Activated T-cell treated with anti-CD3 and anti-CD28 coated beads for 48 hours (primary cell): ENCODE measurements at regions not wholly inside any gene's neighbourhood (a gene's known extent, or its start where the extent isn't known, plus 50 kb on each side); places are given as distances from the start of the nearest gene placed in this dataset.
"Not testable (repeated sequence)": the region's sequence is repeated elsewhere in the genome, so short reads cannot be mapped to it uniquely, and the experiment has no call there.

Experiments used
- DNase-seq: peaks from one replicate; pipeline ENCODE4 v3.0.0-alpha.2; 2020; ENCODE audit warnings: low read depth

DNA sequence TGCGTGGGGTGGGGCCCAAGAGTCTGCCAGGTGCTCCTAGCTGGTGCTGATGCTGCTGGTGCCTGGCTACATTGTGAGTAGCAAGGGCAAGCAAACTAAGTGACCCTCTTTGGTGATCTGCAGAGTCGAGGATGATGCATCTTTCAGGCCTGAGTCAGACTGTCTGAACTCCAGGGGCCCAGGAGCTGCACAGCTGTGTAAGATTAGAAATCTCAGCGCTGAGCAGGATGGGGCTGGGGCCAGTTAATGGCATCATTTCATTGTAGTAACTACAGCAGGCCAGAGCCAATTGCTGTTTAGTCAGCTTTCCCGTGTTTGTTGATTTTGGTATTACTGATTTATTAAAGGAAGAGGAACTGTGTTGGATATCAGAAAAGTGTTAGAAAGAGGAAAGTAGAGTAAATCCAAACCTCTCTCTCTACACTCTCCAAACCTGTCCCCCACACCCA is 365.2 kb downstream of the PAX1 start:
- no peak for DNase-seq

DNA sequence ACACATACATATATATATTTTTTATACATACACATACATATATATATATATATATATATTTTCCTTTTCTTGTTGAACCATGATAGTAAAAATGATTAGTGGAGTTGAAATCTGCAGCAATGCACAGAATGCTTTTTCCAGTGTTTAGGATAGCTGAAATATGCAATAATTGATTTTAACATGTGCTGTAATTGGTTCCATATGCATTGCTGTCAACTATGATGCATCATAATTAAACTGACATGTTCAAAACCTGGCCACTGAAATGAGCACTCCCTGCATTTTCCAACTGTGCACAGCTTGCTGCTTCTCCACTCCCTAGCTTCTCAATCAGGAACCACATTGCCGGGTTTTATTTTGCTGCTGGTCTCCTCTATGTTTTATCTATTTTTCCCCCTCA is 358.3 kb downstream of the PAX1 start:
- DNase-seq: no peak

DNA sequence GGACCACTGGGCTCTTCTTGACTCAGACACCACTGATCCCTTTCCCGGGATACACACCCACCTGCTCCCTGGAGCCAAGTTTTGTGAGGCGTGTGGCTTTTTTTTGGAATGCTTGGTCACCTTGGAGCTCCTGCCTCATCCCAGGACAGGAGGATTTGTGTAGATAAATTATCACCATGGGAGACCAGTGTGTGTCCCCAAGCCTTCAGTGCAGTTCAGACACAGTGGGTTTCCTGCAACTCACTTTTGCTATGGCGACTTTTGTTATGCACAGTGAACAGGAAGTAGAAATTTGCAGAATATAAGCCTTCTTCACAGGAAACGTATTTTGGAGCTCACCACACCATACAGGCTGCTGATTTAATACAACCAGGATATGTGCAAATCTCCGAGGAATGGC is 357.4 kb downstream of the PAX1 start:
- DNase-seq: no peak

DNA sequence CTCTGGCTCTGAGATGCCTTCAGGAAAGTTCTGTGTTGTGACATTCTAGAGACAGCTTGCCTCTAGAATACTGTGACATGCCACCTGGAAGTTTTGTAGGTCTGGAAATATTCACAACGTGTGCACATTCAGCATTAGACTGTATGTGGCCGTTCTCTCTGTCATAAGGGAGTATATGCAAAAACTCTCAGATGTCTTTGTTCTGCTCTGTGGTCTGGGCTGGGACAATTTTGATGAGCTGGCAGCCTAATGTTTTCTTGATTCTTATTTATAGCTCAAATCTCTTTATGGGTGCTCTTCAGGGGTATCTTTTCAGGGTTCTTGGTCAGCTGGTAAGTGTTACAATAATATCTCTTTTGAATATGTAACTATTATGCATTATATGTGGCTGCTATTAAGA is 355.1 kb downstream of the PAX1 start:
- no peak for DNase-seq

DNA sequence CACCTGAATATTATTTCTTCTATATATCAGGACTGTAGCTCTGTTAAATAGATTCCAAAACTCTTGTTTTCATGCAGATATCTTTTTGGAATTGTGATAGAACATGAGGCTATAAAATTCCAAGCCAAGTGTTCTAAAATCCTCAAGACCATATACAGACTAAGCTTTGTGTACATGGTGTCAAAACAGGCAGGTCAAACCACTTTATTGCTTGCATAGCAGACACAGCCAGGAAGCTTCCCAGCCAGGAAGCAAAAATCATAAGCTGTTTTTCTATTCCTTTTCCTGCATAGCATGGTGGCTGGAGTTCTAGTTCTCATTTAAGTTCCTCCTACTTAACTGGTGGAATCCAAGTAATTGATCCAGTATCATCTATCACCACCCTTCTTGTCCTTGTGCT is 353.3 kb downstream of the PAX1 start:
- no peak for DNase-seq

DNA sequence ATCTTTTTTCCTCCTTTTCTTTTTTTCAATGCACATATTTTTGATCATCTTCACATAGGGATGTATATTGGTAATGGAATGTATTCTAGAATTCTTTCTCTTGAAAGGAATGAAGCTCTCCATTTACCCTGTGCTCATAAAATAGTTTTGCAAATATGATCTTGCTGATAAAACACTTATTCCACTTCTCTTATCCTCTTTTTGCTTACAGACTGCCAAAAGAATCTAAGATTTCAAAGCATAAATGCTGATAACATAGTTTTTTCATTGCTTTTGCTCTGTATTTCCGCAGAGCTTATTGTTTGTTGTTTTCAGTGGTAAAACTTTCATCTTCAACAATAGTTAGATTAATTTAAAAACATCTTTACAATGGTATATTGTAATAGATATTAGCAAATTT is 350.5 kb downstream of the PAX1 start:
- no peak for DNase-seq

DNA sequence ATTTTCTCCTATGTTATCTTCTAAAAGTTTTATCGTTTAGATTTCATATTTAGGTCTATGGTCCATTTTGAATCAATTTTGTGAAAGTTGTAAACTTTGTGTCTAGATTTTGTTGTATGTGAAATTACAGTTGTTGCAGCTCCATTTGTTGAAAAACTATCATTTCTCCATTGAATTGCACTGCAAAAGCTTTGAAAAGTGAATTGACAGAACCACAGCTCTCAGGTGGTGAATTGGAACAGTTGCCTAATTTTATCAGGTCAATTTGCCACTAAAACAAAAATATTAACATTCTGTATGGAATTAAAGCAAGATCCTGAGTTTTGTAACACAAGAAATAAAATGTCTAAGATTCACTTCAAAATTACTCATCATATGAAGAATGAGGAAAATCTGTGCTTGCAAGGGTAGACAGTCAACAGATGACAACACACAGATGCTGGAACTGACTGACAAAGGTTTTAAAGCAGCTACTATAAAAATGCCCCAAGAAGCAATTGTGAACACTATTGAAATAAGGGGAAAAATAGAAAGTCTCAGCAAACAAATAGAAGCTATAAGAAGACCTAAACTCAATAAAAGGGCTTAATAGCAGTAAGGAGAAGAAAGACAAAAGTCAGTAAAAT is 346.7 kb downstream of the PAX1 start:
- DNase-seq: no peak

DNA sequence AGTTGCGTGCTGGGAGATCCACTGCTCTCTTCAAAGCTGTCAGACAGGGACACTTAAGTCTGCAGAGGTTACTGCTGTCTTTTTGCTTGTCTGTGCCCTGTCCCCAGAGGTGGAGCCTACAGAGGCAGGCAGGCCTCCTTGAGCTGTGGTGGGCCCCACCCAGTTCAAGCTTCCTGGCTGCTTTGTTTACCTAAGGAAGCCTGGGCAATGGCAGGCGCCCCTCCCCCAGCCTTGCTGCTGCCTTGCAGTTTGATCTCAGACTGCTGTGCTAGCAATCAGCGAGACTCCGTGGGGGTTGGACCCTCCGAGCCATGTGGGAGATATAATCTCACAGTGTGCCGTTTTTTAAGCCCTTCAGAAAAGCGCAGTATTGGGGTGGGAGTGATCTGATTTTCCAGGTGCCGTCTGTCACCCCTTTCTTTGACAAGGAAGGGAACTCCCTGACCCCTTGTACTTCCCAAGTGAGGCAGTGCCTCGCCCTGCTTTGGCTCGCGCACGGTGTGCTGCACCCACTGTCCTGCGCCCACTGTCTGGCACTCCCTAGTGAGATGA is 340.6 kb downstream of the PAX1 start:
- DNase-seq: not testable (repeated sequence)

DNA sequence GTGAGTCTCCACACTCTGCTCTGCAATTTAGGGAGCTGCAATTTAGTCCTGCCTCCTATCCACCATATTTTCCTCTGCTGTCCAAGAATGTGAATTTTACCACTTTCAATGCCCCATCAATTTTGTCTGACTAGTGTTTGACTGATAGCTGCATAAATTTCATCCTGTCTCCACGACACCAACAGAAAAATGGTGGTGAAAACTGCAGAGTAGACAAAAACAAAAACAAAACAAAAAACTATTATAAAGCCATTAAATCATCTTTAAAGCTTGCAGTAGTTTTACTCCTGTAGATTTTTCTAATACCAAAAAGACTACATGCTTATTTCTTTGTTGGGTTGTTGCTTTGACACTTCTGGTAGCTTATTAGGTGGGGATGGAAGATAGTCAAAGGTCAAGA is 322.0 kb downstream of the PAX1 start:
- DNase-seq: no peak

DNA sequence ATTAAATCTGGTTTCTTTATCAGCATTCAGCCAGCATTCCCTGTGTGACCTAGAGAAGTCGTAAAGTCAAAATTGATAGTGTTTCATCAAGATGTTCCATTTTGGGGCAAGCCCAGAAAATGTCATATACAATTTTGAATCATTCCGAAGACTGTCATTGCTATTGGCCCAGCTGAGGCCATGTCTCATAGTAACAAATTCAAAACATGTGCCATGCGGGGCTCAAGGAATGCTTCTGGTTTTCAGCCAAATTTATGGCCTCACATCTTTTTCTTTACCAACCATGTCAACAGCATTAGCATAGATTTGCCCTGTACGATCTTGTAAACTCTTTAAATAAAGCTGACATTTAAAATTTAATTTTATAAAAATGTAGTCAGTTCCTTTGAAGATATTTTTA is 314.7 kb downstream of the PAX1 start:
- no peak for DNase-seq

DNA sequence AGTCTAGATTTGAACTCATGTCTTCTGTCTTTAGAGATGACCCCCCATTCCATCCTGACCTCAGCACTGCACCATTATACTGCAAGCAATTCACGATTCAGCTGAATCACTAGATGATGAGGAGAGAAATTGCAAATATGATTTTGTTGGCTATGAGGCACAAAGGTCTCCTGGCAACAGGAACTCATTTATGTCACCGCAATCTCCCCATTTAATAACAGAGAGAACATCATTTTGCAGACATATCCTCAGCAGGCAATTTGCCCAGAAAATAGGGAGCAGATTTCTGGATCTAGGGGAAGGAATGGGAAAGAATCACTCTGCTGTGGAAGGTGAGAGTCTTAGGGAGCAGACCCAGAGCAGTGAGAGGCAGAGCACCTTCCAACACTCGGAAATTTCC is 303.0 kb downstream of the PAX1 start:
- DNase-seq: no peak

DNA sequence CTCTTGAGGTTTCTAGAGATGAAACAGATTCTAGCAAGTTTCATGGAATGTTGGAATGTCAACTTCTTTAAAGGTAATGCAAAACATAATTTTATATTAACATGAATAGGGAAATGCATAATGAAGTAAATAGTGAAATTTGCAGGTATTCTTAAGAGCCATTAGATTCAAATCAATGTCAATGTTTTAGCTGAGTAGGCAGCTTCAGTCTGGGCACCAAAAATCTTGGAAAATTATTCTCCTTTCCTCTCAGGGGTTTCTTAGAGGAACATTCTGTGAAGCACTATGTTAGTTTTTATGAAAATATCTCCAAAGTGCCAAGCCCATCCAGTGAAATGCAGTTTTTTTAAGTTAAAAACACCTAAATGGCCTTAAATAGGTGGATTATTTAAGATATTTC is 300.8 kb downstream of the PAX1 start:
- DNase-seq: no peak

DNA sequence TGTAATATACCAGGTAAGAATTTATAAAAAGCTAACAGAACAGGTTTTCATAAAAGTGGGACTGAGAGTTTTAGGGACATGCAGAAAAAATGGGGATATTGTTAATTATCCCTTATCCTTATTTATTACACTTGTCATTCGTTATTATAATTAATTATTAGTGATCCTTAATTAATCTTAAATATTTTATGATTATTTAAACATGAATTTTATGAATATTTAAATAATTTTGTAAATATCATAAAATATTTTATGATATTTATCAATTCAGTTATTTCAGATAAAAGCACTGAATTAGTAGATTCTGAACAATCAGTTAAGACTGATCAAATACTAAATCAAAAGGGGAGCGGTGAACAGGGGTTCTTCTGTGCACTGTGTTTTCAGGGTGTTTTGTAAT is 300.1 kb downstream of the PAX1 start:
- no peak for DNase-seq

DNA sequence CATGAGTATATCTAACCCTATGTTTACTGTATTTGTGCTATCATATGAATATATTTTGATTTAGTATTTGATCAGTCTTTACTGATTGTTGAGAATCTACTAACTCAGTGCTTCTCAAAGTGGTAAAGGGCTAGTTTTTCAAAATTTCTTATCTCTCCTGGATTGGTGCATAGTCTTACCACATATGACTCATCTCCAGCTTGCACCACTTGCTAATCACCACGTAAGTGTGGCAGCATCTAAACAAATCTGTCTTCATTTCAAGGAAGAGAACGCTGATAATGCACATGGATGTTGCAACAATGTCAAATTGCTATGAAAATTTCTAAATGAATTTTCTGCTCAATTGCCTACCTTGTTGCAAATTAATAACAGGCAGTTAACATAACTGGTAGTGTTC is 299.5 kb downstream of the PAX1 start:
- DNase-seq: no peak

DNA sequence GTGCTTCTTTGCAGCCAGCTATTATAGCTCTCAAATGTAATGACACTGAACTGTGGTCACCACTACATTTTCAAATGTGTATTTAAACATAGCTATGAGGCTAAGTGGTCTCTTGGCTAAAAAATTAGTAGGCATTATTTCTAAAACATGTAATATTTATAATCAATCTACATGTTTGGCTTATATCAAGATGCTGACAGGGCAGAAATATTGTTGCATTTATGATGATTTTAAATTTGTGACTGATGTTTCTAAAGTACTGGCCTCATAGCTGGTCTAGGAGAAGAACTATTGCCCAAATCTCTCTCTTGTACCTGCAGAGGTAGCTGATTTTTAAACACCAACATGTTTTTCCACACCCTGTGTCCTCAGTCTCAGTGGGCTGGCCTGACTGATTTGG is 298.2 kb downstream of the PAX1 start:
- no peak for DNase-seq

DNA sequence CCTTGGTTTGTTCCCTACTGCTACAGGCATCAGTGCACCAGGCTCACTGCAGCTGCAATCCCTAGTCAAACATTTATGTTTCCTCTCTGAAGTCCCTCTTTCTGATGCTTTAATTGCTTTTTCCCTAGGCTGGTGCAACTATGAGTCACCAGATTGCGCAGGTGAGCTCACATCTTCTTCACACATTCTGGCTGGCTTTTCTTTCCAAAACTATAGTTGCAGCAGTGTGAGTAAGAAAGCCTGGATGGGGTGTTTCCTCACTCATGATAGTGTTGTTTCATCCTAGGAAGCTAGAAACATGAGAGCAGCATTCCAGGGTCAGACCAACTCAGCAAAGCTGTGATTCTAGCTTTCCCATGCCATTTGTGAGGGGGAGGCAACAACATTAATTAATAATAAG is 296.4 kb downstream of the PAX1 start:
- no peak for DNase-seq

DNA sequence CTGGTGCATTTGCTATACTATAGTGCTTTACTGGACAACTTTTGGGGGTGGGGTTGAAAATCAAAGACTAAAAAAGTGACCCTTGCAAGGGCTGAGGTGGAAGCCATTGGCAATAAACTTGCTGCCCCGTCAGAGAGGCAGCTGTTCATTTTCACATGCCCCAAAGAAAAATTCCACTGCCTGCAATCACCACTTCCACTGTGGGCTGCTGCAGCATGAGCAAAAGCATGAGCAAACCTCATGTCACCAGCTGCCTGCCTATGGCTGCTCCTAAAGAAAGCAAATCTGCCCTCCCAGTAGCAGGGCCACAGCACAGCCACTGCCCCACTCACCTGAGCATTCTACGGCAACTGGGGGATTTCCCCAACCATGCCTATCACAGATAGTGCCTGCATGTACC is 290.0 kb downstream of the PAX1 start:
- no peak for DNase-seq

DNA sequence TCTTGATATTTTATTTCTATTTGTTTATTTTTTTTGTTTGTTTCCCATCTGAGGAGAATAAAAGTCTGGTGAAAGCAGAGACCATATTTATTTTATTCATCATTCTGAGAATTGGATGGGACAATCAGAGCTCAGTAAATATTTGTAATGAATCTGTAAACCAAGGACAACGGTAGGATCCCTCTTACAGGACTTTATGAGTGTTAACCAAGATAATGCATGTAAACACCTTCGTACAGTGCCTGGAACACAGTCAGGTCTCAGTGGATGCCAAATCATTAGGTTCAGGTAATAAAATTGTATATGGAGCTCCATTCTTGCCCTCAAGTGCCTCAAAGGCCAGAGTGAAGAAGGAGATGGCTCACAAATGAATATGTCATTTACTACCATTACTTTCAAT is 288.7 kb downstream of the PAX1 start:
- DNase-seq: no peak

DNA sequence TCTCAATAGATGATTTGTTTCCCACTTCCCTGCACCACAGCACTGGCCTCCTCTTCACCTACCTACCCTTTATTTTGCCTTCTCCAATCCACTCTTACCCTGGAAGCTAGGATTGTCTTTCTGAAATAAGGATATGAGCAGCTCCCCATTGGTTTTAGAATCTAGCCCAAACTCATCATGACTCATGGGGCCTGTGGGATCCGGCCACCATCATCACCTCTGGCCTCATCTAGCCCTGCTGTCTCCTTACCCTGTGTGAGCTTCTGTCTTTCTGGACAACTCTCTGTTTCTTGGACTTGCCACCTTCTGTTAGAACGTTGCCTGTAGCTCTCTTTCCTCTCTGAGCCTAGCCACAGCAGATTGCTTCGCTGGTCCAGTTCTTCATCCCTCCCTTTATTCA is 277.1 kb downstream of the PAX1 start:
- DNase-seq: no peak

DNA sequence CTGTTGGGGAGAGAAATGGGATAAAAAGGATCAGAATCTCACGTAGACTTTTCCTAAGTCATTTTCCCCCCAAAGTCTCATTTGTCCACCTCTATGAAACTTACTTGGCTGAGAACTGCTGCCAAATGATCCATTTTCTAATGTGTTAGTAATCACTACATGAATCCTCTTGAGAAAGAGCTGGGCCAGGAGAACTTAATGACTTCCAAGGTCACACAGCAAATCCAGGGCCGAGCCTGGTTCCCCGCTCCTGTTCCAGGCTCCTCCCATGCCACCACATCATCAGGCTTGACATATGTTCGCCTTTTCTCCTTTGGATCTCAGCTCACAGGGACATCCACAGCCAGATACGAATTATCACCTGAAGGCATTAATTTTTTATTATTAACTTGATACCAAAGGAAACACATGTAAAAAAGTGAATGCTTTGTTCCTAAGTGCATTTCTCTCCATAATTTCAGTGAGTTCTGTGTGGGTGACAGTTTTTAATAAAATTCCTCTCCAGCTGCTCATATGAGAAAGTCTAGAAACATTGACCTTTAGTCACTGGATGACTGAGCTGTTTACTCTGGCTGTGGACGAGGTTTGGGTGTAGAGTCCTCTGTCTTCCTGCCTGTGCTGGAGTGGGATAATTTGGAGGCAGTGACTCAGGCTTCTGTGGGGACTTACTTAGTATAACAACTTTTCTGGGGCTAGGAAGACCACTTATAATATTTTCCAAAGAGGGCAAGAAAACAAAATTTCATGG is 276.3 kb downstream of the PAX1 start:
- no peak for DNase-seq

DNA sequence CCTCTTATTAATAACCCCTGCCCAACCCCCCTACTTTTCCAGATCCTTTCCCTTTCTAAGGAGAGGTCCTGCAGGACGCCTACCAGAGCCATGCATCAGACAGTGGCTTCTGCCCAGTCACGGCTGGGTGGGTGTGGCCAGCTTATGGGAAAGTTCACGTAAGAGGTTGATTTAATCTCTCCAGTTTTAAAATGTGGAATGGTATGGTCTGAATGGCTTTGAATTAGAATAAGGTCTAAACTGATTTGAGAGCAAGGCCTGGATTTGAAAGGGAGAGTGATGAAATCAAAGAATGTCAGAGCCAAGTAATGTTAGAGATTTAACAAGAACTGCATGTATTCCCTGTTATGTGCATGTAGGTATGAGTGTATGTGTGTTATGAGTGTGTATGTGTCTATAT is 275.7 kb downstream of the PAX1 start:
- DNase-seq: no peak

DNA sequence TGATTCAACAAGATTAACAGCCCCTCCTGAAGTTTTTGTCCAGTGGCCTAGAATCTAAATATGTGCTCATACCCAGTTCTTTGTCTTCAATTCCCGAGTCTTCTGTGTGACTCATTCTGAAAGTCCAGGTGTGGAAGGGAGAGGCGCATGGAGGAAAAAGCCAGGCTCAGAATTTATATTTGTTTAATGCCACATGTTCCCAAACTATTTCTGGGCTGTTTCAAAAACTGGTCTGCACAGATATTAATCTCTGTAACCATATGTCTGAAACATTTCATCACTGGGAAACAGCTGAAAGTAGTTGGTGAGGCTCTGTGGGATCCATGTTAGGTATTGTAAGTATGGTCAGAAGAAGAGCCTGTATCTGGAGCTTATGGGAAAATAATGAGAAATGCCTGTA is 266.0 kb downstream of the PAX1 start:
- DNase-seq: no peak

DNA sequence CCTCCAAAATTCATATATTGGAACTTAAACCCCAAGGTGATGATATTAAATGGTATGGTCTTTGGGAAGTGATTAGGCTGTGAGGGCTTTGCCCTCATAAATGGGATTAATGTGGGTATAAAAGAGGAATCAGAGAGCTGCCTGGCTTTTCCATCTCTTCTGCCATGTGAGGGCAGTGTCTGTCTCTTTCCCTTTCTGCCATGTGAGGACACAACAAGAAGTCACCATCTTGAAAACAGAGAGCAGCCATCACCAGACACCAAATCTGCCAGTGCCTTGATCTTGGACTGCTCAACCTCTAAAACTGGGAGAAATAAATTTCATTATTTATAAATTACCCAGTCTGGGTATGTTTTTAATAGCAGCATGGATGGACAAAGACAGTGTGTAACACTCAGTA is 263.0 kb downstream of the PAX1 start:
- no peak for DNase-seq

DNA sequence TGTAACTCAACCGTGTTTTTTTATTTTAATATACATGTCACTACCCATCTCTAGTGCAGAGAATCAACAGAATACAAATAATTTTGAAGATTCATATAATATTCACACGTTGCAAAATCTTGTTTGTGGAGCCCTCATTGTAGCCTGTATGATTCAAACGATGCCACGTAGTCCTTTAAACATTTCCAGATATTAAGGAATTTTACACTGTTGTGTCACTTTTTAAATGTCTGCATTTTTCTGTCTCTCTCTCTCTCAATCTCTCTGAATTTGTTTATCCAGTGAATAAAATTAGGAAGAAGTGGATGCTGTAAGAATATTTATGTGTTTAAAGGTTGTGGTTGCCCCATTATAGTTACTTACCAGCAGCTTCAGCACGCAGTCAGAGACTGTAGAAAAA is 262.0 kb downstream of the PAX1 start:
- no peak for DNase-seq
